KMS-11 (cell line): ENCODE measurements at regions not wholly inside any gene's neighbourhood (a gene's known extent, or its start where the extent isn't known, plus 50 kb on each side); places are given as distances from the start of the nearest gene placed in this dataset.

ENCODE experiments used
- H2AFZ ChIP-seq: fragments of 200-600 bp; sonication (generic); 2 replicates; pipeline ENCODE4 v1.6.1; 2016; ENCODE audit warnings: antibody characterized with exemption, mixed run types, low read depth
- H3K27ac ChIP-seq: fragments of 200-600 bp; sonication (generic); 2 replicates; pipeline ENCODE4 v1.6.1; 2016; ENCODE audit warnings: mild to moderate bottlenecking, mixed run types
- H3K27me3 ChIP-seq: fragments of 200-600 bp; sonication (generic); 2 replicates; pipeline ENCODE4 v1.6.1; 2017; ENCODE audit warnings: mild to moderate bottlenecking, low read depth, mixed run types, moderate library complexity; ENCODE audit not compliant: insufficient read depth
- H3K36me3 ChIP-seq: fragments of 200-600 bp; sonication (generic); 2 replicates; pipeline ENCODE4 v1.6.1; 2017; ENCODE audit warnings: mild to moderate bottlenecking, mixed run types; ENCODE audit not compliant: insufficient read depth
- H3K4me1 ChIP-seq: fragments of 200-600 bp; sonication (generic); 2 replicates; pipeline ENCODE4 v1.6.1; 2016; ENCODE audit warnings: mild to moderate bottlenecking, low read depth, mixed run types; ENCODE audit not compliant: poor library complexity, severe bottlenecking
- H3K4me2 ChIP-seq: fragments of 200-600 bp; sonication (generic); 2 replicates; pipeline ENCODE4 v1.7.0; 2016; ENCODE audit warnings: mild to moderate bottlenecking, mixed run types
- H3K4me3 ChIP-seq: fragments of 200-600 bp; sonication (generic); IDR thresholded peaks from 2 replicates; pipeline ENCODE4 v1.6.1; 2017; ENCODE audit warnings: low read depth, low read length, mixed read lengths; ENCODE audit not compliant: insufficient read depth
- H3K79me2 ChIP-seq: fragments of 200-600 bp; sonication (generic); 2 replicates; pipeline ENCODE4 v1.6.1; 2016; ENCODE audit warnings: low read depth, mixed run types; ENCODE audit not compliant: insufficient read depth
- H3K9ac ChIP-seq: fragments of 200-600 bp; sonication (generic); 2 replicates; pipeline ENCODE4 v1.6.1; 2016; ENCODE audit warnings: mild to moderate bottlenecking, mixed run types
- H4K20me1 ChIP-seq: fragments of 200-600 bp; sonication (generic); 2 replicates; pipeline ENCODE4 v1.6.1; 2016; ENCODE audit warnings: mild to moderate bottlenecking, mixed run types; ENCODE audit not compliant: insufficient read depth
- CTCF ChIP-seq: fragments of 200-600 bp; sonication (generic); conservative IDR thresholded peaks from 2 replicates; pipeline ENCODE4 v1.6.1; 2017; ENCODE audit warnings: low read depth, mild to moderate bottlenecking, antibody characterized with exemption, low read length, moderate library complexity, mixed read lengths

DNA sequence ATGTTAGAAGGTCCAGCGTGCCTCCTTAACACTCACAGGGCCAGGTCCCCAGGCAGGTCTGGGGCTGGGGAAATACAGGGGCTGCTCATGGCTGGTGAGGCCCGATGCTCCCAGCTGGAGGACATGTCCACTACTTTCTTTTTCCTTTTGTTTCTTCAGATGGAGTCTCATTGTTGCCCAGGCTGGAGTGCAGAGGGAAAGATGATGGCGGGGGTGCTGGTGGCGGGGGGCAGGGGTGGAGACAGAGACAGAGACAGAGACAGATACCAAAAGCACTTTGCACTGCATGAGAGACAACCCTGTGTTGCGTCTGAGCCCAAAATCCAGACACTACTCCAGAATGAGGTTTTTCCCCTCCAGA lies 211.0 kb downstream of the SH3BP4 start:
- H3K9ac ChIP-seq = no peak overlapping the region
- TF ChIP-seq CTCF = no peak
- H3K27me3 ChIP-seq = no peaks in the 10 kb centered on the region

DNA sequence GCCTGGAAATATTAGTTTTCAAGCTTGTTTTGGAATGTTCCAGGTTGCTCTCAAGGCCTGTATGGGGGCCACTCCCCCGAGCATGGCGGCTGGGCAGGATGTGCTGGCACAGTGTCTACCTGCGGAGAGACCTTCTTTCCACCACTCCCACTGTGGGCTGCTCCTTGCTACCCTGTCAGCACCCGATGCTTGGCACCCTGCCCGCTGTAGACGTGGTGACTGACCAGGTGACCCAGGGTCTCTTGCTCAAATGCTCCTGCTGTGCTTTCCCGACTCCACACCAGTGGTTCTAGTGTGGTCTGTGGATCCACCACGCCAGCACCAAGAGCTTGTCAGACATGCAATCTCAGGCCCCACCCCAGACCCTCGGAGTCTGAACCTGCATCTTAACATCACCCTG lies 213.3 kb downstream of the SH3BP4 start:
- no peaks in the 10 kb centered on the region for H3K36me3 ChIP-seq
- H3K79me2 ChIP-seq = no peaks in the 10 kb centered on the region
- H3K27me3 ChIP-seq = no peaks in the 10 kb centered on the region
- H2AFZ ChIP-seq = no peak overlapping the region
- H3K27ac ChIP-seq = no peak overlapping the region
- no peak overlapping the region for H3K4me3 ChIP-seq
- H3K4me2 ChIP-seq = no peak overlapping the region
- H3K9ac ChIP-seq = no peak overlapping the region
- TF ChIP-seq CTCF = no peak
- no peaks in the 10 kb centered on the region for H4K20me1 ChIP-seq
- no peaks in the 10 kb centered on the region for H3K4me1 ChIP-seq

More for the DNA sequence above, 211.0 kb downstream of the SH3BP4 start:
- no peak overlapping the region for H3K27ac ChIP-seq
- no peaks in the 10 kb centered on the region for H4K20me1 ChIP-seq
- no peak overlapping the region for H3K4me3 ChIP-seq
- no peaks in the 10 kb centered on the region for H3K4me1 ChIP-seq
- no peaks in the 10 kb centered on the region for H3K36me3 ChIP-seq
- H3K79me2 ChIP-seq = no peaks in the 10 kb centered on the region
- no peak overlapping the region for H3K4me2 ChIP-seq
- no peak overlapping the region for H2AFZ ChIP-seq

DNA sequence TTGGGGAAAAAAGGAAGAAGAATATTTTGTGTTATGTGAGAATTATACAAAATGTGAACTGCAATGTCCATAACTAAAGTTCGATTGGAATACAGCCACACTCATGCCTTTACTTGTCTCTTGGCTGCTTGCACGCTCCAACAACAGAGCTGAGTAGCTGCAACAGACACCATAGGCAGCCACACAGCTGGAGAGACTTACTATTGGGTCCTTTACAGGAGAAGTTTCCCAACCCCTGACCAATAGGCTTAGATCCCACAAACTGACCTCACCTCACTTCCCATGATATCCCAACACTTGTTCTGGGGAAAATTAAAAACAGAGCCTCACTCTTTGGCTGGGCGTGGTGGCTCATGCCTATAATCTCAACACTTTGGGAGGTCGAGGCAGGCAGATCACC lies 213.8 kb downstream of the SH3BP4 start:
- Histone ChIP-seq H3K4me3 (no peak overlapping the region), H4K20me1 (no peaks in the 10 kb centered on the region), H3K9ac (no peak overlapping the region), H3K4me2 (no peak overlapping the region), H3K36me3 (no peaks in the 10 kb centered on the region), H3K4me1 (no peaks in the 10 kb centered on the region), H3K27me3 (no peaks in the 10 kb centered on the region), H2AFZ (no peak overlapping the region), H3K27ac (no peak overlapping the region), H3K79me2 (no peaks in the 10 kb centered on the region)
- TF ChIP-seq CTCF = no peak

- TF ChIP-seq CTCF = no peak
- no peaks in the 10 kb centered on the region for H4K20me1 ChIP-seq
- H3K4me1 ChIP-seq = peaks cover 10% of the 10 kb centered on the region
- H3K9ac ChIP-seq = no peak overlapping the region
- H3K27ac ChIP-seq = no peak overlapping the region
- H3K79me2 ChIP-seq = no peaks in the 10 kb centered on the region
- no peak overlapping the region for H2AFZ ChIP-seq
- H3K4me3 ChIP-seq = no peak overlapping the region
- H3K27me3 ChIP-seq = no peaks in the 10 kb centered on the region
- H3K4me2 ChIP-seq = no peak overlapping the region
- no peaks in the 10 kb centered on the region for H3K36me3 ChIP-seq
Observed at GRCh38 chr2:235168174-235168979, 216.6 kb downstream of the SH3BP4 start.
